ENCODE measurements at regions not wholly inside any gene's neighbourhood (a gene's known extent, or its start where the extent isn't known, plus 50 kb on each side); places are given as distances from the start of the nearest gene placed in this dataset.
"Not testable (repeated sequence)": the region's sequence is repeated elsewhere in the genome, so short reads cannot be mapped to it uniquely, and the experiment has no call there.

DNA sequence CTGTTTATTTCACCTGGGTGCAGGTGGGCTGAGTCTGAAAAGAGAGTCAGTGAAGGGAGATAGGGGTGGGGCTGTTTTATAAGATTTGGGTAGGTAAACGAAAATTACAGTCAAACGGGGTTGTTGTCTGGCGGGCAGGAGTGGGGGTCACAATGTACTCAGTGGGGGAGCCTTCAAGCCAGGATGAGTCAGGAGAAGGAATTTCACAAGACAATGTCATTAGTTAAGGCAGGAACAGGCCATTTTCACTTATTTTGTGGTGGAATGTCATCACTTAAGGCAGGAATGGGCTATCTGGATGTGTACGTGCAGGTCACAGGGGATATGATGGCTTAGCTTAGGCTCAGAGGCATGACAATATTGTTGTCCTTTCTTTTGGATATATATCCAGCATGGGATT lies 592.5 kb upstream of the MDGA2 start:
- not testable (repeated sequence) for TF ChIP-seq CTCF (conservative IDR thresholded peaks at IDR 0.05; ENCODE audit: low read depth, low read length); EZH2 (IDR thresholded peaks at IDR 0.05; ENCODE audit: borderline replicate concordance, low read depth, low read length, poor library complexity, severe bottlenecking)
